Chondrocyte (in vitro differentiated cells): ENCODE measurements at regions not wholly inside any gene's neighbourhood (a gene's known extent, or its start where the extent isn't known, plus 50 kb on each side); places are given as distances from the start of the nearest gene placed in this dataset.

Experiments used
- DNase-seq: peaks from one replicate; pipeline ENCODE4 v3.0.0; 2021; ENCODE audit warnings: mixed read lengths, low spot score
- H3K27ac Mint-ChIP-seq: one replicate; pipeline ENCODE4 v1.8.0; 2021; ENCODE audit warnings: mild to moderate bottlenecking, moderate library complexity, mixed read lengths; ENCODE audit not compliant: unreplicated experiment
- H3K27me3 Mint-ChIP-seq: 2 replicates; pipeline ENCODE4 v1.8.0; 2021; ENCODE audit warnings: low read depth, mixed read lengths
- H3K36me3 Mint-ChIP-seq: 2 replicates; pipeline ENCODE4 v1.8.0; 2021; ENCODE audit warnings: low read depth, mixed read lengths
- H3K4me1 Mint-ChIP-seq: 2 replicates; pipeline ENCODE4 v1.8.0; 2021; ENCODE audit warnings: low read depth, mild to moderate bottlenecking, mixed read lengths
- H3K4me3 Mint-ChIP-seq: one replicate; pipeline ENCODE4 v1.8.0; 2021; ENCODE audit warnings: mild to moderate bottlenecking, moderate library complexity, mixed read lengths; ENCODE audit not compliant: unreplicated experiment
- H3K9me3 Mint-ChIP-seq: 2 replicates; pipeline ENCODE4 v1.8.0; 2021; ENCODE audit warnings: low read depth, mixed read lengths
- TF ChIP-seq, protein P1 (sequence below): fragments of 200-600 bp; sonication (generic); IDR thresholded peaks from 2 replicates; pipeline ENCODE4 v1.5.0; 2021; ENCODE audit warnings: antibody characterized with exemption, mild to moderate bottlenecking, moderate library complexity

DNA sequence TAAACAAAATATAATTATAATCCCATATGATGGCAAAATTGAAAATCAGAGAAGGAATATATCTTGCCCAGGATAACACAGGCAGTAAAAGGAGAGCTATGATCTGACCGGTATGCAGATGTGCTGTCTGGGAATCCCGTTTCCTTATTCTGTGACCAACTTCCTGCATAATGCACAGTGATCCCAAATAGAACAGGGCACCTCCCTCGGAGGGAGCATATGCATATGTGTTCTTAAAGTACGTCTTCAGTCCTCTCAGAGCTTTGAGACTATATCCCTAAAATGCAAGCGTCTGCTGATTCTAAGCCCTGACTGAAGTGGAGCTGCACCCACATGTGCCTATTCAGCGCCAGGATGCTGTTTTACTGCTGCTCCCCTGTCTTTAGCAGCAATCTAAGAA is 366.1 kb upstream of the PTBP2 start:
- Mint-ChIP-seq H3K9me3 (no peaks in the 10 kb centered on the region), H3K36me3 (no peaks in the 10 kb centered on the region), H3K27me3 (no peaks in the 10 kb centered on the region), H3K4me3 (no peak overlapping the region), H3K27ac (no peak overlapping the region), H3K4me1 (no peaks in the 10 kb centered on the region)
- no peak for DNase-seq
- TF ChIP-seq, protein P1, sequence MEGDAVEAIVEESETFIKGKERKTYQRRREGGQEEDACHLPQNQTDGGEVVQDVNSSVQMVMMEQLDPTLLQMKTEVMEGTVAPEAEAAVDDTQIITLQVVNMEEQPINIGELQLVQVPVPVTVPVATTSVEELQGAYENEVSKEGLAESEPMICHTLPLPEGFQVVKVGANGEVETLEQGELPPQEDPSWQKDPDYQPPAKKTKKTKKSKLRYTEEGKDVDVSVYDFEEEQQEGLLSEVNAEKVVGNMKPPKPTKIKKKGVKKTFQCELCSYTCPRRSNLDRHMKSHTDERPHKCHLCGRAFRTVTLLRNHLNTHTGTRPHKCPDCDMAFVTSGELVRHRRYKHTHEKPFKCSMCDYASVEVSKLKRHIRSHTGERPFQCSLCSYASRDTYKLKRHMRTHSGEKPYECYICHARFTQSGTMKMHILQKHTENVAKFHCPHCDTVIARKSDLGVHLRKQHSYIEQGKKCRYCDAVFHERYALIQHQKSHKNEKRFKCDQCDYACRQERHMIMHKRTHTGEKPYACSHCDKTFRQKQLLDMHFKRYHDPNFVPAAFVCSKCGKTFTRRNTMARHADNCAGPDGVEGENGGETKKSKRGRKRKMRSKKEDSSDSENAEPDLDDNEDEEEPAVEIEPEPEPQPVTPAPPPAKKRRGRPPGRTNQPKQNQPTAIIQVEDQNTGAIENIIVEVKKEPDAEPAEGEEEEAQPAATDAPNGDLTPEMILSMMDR: no peak

DNA sequence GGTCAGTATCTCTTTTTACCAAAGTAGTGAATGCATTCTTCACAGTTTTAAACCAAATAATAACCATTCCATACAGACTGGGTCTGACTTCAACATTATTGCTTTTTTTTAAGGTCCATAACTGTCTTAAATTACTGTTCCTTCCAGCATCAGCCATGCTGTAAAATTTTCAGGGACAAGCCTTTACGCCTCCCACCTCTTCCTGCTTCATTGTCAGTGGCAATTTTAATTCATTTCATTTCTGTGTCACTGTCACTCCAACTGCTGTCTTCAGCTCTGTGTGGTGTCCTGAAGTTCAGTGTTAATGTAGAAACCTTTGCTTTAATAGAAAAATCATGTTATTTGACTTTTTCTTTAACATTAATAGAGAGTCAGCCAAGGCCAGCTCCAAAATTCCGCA is 365.6 kb upstream of the PTBP2 start:
- Mint-ChIP-seq H3K4me3 (no peak overlapping the region), H3K36me3 (no peaks in the 10 kb centered on the region), H3K9me3 (no peaks in the 10 kb centered on the region), H3K27me3 (no peaks in the 10 kb centered on the region), H3K27ac (no peak overlapping the region), H3K4me1 (no peaks in the 10 kb centered on the region)
- TF ChIP-seq, protein P1: no peak
- no peak for DNase-seq

DNA sequence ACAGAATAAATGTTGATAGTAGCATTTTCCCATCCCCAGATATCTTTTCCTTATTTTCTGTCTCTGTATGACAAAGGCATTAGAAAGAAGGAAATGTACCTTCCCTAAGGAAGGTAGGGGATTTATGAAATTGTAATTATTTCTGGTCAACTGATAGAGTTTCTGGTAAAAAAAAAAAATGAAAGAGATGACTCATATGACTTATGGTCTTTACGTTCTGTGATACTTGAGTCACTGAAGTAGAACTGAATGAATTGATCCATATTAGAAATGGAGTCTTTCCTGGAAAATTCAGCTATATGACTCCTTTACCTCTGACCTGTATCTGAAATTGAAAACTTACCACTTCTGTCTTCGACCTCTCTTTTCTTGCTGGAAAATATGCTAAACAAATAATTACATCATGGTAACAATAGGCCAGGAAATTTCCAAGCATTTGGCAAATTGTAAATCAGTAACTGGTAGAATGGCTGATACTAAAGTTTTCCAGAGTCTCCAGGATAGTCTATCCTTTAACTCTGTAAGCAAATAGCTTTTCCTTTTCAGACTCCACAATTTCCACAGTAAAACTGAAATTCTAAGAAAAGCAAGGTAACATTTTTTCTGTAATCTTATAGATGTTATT is 364.3 kb upstream of the PTBP2 start:
- peaks cover 5% of the 10 kb centered on the region for H3K4me1 Mint-ChIP-seq
- H3K4me3 Mint-ChIP-seq: no peak overlapping the region
- TF ChIP-seq, protein P1: no peak
- H3K27ac Mint-ChIP-seq: no peak overlapping the region
- no peaks in the 10 kb centered on the region for H3K9me3 Mint-ChIP-seq
- no peak for DNase-seq
- no peaks in the 10 kb centered on the region for H3K27me3 Mint-ChIP-seq
- H3K36me3 Mint-ChIP-seq: no peaks in the 10 kb centered on the region

DNA sequence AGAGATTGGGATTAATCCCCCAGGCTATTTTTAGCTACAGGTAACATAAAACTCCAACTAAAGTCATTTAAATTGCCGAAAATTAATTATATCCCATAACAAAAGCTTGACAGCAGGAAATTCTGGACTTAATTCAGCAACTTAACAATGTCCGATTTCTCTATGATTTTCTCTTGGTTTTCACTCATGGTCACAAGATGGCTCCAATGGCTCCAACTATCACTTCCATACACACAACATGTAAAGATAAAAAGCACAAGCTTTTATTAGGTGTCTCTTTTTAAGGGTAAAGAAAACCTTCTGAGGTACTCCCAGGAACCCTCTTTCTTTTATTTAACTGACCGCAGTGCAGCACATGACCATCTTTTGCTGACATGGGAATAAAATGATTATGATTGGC is 363.5 kb upstream of the PTBP2 start:
- no peaks in the 10 kb centered on the region for H3K27me3 Mint-ChIP-seq

DNA sequence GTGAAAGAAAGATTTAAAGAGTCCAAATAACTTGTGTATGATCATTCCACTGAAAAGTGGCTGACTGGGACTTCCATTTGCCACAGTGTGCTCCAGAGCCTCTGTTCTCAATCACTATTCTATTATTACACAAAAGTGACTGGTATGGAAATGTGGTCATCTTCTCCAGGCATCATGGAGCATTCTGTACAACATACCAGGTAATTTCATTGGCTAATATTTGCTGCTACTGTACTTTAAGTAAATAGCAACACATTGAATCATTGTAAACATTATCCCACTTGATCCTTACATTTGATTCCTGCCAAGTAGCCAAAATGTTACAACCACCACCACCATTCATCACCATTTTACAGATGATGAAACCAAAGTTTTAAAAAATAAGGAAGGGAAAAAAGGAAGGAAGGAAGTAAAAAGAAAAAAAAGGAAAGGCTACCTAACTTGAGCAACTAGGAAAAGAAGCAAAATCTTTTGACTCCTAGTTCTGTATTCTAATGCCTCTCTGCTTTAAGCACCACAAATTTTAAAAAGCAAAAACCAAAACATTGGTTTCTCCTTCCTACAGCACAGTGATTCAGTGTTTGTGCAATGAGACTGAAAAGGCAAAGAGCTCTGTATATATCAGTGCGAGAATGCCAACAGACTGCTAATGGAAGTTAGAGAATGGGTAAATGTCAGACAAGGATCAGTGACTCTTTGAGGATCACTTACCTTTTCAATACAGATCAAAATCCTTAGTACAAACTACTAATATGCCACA is 361.4 kb upstream of the PTBP2 start:
- Mint-ChIP-seq H3K36me3 (no peaks in the 10 kb centered on the region), H3K27me3 (no peaks in the 10 kb centered on the region), H3K9me3 (no peaks in the 10 kb centered on the region), H3K27ac (no peak overlapping the region), H3K4me1 (peaks cover 34% of the 10 kb centered on the region), H3K4me3 (no peak overlapping the region)
- TF ChIP-seq, protein P1: no peak
- no peak for DNase-seq

More for the DNA sequence above, 363.5 kb upstream of the PTBP2 start:
- no peak for DNase-seq
- Mint-ChIP-seq H3K4me3 (no peak overlapping the region), H3K9me3 (no peaks in the 10 kb centered on the region), H3K27ac (no peak overlapping the region), H3K4me1 (peaks cover 13% of the 10 kb centered on the region), H3K36me3 (no peaks in the 10 kb centered on the region)
- TF ChIP-seq, protein P1: no peak
